COLO829 (cell line): ENCODE measurements at regions not wholly inside any gene's neighbourhood (a gene's known extent, or its start where the extent isn't known, plus 50 kb on each side); places are given as distances from the start of the nearest gene placed in this dataset.
"Not testable (repeated sequence)": the region's sequence is repeated elsewhere in the genome, so short reads cannot be mapped to it uniquely, and the experiment has no call there.

ENCODE experiments used
- DNase-seq: peaks from one replicate; pipeline ENCODE4 v3.0.0; 2012; ENCODE audit warnings: low spot score

DNA sequence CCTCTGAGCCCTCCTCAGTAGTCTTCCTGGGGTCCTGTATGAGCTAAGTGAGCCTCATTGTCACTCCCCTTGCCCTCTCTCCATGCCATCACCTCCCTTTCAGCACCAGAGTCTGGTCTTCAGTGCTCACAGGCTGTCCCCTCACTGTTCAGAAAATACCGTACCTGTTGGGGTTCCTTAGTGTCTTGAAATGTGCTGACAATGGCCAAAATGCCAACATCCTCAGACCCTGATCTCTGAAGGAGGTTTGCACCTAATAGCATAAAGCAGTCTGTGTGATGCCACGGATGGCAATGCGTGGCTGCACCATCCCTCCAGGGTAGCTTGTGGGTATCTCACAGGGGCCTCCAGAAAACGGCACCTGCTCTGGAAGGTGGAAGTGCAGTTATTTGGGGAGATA is 301.0 kb upstream of the TLE3 start:
- no peak for DNase-seq

DNA sequence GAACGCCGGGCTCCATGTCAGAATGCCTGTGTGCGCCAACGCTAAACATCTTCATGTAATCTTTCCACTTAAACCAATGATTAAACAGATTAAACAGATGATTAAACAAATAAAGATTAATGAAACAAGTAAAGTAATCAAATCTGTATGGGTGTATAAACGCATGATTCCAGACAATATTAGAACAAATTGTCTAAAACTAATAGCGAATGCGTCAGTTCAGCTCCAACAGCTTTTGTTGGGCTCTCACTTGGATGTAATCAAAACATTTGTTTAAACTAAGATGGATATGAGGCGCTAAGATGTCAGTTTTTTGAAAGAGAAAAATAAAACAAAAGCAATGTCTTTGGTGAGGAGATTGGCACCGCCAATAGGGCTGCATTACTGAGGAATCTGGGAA is 299.1 kb upstream of the TLE3 start:
- no peak for DNase-seq

DNA sequence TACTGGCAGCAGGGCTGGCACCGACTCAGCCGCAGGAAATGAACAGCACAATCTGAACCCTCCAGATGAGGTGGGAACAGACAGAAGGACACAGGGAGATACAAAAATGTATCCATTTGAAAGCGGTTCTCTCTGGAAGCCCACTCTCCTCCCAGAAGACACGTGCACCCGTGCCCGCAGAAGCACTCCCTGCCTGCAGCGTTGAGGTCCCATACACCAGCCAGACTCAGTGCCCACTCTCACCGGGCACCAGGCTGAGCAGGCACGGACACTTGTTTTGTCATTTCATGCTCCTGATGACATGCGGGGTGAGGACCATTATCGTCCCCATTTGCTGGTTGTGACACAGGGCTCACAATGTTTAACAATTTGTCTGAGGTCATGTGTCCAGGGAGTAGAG is 297.4 kb upstream of the TLE3 start:
- no peak for DNase-seq

DNA sequence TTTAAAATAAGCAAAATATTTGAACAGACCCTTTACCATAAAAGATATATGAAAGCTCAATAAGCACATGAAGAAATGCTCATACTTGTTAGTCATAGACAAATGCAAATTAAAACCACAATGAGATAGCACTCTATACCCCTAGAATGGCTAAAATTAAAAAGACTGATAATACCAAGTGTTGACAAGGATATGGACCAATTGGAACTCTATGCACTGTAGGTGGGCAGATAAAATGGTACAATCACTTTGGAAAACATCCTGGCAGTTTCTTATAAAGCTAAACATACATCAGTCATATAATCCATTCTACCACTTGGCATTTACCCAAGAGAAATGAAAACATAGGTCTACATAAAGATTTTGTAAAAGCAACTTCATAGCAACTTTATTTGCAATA is 293.0 kb upstream of the TLE3 start:
- DNase-seq: no peak

DNA sequence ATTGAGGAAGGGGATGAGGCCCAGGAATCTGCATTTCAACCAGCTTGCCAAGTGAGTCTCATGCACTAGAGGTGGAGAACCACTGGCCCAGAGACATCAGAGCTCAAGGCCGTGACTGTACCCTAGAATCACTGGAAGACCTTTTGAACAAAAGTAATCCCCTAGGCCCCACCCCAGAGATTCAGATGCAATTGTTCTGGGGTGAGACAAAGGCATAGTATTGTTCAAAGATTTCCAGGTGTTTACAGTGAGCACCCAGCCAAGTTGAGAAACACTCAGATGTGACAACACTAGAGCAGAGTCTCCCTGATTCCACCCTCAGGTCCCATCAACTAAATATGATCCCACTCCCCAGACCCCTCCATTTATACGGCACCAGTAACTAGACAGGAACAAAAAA is 290.3 kb upstream of the TLE3 start:
- no peak for DNase-seq

DNA sequence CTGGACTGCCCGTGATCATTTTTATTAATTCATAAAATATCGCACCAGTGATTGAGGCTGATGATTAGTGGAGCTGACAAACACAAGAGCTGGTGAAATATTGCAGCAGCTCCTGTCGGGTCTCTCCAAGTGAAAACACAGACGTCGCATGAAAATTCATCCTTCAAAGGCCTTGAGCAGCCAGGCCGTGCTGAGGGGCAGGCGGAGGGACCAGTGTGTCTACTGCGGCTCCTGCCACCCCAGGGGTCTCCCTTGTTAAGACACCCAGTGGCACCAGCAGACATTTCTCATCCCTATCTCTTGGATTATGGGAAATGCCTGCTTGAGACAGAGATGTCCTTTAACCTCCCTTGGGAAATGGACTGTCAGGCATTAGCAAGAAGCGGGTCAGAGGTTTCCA is 289.4 kb upstream of the TLE3 start:
- DNase-seq: no peak

DNA sequence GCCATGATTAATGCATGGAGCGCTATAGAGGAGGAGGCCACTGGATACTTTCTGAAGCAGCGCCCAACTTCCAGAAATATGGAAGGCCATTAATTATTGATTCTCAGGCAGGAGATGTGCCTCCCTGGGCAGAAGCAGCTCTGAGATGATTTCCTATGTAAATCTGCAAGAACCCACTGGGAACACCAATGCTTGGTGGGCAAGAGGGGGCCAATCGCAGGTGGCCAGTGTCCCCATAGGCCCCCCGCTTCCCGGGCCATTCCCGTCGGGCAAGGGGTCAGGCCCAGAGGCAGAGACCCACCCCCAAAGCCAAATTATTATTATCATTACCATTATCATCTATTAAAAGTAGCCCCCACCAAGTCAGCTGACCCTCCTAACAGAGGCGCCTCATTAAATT is 288.0 kb upstream of the TLE3 start:
- DNase-seq: no peak

DNA sequence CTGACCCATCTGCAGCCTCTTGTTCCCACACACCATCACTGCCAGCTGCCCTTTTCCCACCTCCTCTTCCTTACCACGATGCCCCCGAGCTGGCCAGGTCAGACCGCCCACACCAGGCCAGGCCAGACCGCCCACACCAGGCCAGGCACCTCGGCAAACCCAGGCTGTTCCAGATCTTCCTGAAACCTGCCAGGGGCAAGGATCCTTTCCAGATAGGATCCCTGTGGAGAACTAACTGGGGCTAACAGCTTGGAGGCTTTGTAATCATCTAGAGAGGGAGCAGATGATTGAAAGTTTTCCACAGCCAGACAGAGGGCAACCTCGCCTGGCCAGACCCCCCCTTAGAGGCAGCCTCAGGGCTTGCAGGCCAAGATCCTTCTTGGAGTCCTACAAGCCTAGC is 287.3 kb upstream of the TLE3 start:
- DNase-seq: no peak

DNA sequence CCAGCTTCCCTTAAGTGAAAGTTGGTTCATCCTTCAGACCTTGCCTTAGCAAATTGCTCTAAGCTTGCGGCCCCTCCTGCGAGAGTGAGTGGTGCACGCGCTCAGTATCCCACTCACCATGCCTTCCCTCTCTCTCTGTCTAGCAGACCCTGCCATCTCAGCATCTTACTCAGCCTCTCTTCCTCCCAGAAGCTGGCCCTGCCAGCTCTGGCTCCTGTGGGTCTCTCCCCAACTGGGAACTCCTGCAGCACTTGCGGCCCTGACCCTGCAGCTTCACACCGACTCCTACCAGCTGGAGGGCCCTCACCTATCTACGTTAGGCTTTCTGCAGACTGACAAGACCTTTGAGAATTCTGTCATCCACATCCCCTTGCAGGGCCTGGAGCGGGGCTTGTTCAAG is 286.1 kb upstream of the TLE3 start:
- DNase-seq: no peak

DNA sequence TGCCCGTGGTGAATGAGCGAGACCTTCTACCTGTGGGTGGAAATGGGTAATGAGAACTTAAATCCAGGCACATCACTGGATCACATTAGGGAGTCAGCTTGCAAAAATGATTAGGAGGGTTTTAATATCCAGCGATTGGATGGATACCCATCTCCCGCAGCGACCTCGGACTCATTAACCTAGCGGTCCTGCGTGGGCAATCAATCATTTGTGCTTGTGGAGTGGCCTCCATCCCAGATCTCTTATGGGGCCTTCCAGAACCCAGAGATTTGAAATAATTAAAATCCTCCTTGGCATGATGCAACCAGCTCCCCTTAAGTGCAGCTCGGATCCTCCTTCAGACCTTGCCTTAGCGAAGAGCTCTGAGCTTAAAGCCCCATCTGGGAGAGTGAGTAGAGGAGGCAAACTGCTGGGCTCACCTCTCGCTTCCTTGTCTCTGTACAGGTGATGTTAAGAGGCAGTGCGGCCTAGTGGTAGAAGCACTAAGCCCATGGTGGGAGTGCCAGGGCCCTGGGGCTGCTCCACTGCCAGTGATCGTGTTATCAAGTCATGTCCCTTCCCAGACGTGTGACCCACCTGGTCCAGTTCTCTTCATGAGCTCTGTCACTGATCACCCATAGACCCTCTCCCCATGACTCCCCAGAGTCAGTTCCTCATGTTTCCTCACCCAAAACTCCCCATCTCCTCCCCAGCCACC is 285.2 kb upstream of the TLE3 start:
- no peak for DNase-seq

DNA sequence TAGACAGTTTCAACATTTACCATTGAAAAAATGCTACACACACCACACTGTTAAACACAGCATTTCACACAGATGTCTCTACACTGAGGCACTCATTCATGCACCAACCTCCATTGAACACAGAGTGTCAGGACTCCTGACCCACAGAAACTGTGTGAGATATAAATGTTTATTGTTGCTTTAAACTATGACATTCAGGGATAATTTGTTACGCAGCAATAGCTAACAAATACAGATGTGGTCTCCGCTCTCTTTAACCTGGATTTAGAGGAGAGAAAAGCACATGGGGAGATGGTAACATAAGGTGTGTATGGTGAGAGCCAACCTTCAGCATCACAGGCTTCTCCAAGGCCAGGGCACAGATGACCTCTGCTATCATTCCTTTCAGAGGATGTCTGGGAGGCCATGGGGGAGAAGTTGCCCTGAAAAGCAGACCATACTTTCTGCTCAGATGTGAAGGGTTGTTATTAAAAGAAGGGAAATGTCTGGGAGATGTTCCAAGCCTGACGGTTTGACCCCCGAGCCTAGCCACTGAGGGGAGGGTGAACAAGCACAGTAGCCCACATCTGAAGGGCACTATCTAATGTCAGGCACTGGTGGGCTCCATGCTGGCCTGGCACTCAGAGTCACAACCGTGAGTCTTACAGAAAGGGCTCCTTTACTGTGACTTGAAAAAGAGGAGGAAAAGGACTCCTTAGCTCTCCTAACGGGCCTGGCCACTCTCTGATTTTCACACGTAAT is 284.5 kb upstream of the TLE3 start:
- no peak for DNase-seq

DNA sequence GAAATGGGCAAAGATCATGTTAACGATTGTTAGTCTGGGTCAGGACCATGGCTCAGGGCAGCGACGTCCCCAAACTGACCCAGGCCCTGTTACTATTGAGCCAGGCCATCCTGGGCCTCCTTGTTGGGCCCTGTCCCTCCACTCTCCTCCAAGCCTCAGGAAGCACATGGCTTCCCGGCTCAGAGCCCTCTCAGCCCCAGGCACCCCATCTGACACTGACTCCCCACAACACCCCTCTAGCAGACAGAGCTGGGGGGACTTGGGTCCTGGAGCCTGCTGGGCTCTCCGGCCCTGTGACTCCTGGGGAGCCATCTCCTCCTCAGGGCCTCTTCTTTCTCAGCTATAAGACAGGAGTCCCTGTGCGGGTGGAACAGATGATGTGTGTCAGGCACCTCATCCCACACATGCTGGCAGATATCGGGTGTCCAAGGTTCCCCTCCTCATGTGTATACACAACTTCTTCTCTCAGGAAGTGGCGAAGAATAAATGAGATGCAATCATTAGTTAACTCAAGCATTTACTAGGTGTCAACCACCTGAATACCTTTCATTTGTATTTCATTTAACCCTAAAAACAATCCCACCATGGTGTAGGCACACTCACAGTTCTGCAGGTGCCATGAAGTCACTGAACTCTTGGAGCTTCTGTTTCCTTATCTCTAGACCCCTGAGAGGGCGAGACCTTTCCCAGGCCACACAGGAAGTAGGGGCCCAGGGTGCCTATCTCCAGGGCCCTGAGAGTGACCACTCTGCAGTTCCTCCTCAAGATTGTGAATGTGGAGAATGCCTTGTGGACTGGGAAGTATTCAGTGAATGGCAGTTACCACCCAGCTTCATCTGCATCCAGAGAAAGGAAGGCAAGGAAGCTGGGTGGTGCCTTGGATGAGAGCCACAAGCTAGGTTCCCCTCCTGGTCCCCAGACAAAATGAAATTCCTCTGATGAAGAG is 282.5 kb upstream of the TLE3 start:
- no peak for DNase-seq

DNA sequence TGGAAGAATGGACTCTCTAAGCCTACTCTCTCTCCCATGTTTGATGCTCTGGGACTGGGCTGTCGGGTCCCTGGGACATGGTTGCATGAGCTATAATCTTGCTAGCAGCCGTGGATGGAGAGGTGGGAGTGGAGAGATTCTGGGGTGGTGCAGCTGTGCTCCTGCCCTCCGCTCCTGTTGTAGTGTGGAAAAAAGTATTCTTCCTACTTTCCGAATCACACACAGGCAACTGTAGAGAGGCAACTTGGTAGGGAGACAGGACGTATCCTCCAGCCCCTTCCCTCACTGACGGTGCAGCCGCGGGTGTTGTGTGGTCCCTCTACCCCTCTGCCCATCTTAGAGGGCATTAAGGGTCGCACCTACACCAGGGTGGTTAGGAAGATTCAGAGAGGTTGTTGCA is 281.4 kb upstream of the TLE3 start:
- no peak for DNase-seq

DNA sequence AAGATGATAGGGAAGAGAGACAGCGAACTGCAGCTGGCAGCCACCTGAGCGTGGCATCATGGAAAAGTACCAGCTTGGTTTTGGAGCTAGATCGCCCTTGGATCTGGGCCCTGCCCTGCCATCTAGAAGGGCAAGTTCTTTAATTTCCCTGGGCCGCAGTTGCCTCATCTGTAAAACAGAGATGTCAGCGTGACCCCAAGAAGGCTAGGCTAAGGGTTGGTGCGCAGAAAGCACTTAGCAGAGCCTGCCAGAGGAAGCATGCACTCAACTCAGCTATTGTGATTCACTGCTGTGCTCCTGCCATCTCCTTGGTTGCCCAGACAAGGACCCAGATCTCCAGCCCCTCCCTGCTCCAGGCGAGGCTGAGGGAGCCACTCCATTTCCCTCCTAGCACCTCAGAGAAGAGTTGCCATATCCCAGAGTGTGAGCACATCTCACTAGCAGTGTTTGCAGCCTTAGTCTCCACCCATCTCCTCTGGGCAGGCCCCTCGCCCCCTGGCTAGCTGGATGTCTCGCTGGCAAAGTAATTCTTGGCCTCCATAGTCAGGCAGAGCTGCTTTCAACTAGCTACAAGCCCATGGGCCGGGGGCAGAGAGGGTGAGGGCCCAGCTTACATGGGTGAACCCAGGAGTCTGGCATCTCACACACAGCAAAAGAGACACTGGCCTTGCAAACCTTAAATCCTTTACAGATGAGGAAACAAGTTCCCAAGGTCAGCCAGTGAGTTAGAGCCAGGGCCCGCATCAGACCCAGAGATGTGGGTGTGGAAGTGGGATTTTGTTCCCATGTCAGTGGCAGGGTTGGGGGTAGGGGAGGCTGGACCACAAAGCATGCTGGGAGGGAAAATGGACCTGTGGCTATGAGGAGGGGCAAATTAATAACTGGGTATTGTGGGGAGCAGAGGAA is 280.7 kb upstream of the TLE3 start:
- DNase-seq: no peak

DNA sequence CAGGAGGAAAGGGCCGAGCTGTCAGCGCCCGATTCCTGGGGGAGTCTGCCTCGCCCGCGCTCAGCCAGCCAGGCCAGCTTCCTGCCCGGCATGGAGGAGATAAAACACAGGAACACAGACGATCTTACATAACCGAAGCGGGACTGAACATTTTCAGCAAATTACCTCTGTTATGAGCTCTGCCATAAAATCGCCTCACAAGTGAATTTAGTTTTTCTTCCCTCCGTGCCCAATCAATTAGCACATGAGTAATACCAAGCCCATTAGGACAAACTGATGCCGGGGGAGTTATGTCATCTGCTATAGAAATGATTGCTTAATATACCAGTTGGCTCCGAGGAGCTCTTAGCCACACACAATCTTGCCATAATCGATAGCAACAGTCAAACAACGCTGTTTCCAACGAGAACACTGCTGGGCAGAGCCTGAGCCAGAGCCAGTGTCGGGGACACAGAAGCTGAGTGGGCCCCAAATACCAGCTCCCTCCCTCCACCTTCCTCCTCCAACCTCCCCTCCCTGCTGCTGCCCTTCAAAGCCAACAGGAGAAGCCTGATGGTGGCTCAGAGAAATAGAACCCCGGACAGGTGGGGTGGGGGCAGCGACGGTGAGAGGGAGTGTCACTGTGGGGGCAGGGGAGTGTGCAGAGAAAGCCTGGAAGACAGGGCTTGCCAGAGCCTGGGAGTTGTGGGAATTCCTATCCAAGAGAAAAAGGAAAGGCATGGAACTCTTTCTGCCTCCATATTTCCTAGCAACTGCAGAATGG is 279.4 kb upstream of the TLE3 start:
- peak; percentile 25 for DNase-seq

DNA sequence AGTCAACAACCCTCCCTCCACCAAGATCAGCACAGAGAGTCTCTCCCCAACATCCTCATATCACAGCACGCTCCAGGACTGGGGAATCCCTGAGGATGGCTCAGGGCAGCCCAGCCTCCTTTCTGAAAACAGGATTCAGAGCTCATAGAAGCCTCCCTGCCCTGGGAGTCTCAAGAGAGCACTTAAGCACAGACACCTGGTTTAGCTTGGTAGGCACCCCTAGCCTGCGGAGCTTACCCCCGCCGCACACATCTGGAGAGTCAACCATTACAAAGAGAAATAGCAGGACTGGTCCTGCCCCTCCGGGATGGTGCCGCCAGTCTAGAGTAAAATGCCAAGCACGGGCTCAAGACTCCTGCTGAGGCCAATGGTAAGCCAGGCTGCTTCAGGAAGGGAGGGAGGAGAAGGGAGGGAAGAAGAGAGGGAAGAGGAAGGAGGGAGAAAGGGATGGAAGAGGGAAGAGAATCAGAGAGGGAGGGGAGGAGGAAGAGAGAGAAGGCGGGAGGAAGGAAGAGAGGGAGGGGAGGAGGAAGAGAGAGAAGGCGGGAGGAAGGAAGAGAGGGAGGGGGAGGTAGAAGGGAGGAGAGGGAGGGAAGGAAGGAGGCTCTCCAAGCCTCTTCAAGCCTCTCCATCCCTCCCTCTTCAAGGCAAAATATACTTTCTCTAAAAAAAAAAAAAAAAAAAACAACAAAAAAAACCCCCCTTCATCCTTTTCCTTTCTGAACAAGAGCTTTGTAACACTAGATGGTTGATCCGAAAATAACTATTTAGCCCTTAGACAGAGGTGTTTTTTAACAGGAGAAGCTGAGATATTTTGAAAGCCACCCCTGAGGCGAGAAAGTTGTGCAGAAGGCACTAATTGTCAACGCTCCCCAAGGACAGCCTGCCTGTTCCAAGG is 278.6 kb upstream of the TLE3 start:
- DNase-seq: no peak

DNA sequence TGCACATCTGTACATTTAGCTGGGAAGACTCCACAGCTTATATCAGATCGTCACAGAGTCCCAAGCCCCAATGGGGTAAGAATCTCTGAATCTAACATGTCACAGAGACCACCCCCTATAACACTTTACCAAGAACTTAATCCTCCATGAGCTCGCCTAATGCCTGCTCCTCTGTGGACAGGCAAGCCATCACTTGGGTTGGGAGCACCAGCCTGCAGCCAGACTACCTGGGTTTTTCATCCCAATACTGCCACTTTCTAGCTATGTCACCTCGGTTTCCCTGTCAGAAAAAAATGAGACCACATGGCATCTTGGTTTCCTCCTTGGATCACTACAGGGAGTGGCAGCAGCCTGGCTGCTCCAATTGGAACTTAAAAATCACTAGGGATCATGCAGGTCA is 277.9 kb upstream of the TLE3 start:
- no peak for DNase-seq

DNA sequence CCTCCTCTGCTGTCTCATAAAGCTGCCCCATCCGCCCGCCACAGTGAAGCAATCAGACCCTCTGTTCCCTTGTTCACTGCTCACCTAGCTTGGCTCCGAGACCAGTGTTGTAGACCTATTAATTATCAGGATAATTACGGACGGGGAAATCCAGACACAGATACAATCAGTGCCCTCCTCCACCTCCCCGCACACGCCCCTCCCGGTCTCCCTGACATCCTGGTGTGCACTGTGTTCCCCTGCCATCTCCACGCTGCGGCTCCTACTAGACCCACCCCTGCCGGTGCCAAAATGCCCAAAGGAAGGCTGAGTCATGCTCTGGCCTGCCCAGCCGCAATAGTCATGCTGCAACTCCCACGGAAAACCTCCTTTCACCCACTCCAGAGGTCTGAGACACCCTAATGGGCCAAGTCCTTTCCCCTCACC is 277.3 kb upstream of the TLE3 start:
- peak; percentile 16 for DNase-seq

DNA sequence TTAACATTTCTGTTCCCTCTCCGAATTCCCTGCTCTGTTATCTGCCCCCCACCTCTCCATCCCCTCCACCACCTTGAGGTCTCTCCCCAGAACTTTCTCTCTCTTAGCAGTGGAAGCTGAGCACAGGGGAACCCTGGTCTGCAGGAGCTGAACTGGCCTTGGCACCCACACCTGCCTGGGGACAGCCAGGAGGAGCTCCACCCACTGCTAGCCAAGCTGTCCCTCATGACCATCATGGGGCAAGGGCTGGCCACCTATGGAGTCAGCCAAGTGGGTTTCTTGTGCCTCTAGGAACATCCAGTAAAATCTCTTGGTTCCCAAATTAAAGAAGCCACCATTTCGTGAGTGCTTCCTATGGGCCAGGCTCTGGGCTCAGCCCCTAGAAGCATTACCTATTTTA is 276.4 kb upstream of the TLE3 start:
- no peak for DNase-seq

DNA sequence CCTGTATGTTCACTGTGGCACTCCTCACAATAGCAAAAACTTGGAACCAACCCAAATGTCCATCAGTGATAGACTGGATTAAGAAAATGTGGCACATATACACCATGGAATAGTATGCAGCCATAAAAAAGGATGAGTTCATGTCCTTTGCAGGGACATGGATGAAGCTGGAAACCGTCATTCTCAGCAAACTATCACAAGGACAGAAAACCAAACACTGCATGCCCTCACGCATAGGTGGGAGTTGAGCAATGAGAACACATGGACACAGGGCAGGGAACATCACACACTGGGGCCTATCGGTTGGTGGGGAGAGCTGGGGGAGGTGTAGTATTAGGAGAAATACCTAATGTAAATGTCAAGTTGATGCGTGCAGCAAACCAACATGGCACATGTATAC is 275.7 kb upstream of the TLE3 start:
- not testable (repeated sequence) for DNase-seq
